ENCODE measurements at regions not wholly inside any gene's neighbourhood (a gene's known extent, or its start where the extent isn't known, plus 50 kb on each side); places are given as distances from the start of the nearest gene placed in this dataset.
A peak's percentile ranks its signal among the peaks of the same experiment; 100 is the strongest.

- DNase-seq (ENCODE audit: low spot score) = no peak
Observed at GRCh38 chr12:126668961-126669360, 1598.0 kb upstream of the TMEM132C start.

GRCh38 chr12:126676434-126676833 is 1590.5 kb upstream of the TMEM132C start:
- DNase-seq (ENCODE audit: low spot score) = no peak

GRCh38 chr12:126681676-126682075 is 1585.3 kb upstream of the TMEM132C start:
- no peak for DNase-seq (ENCODE audit: low spot score)

DNA sequence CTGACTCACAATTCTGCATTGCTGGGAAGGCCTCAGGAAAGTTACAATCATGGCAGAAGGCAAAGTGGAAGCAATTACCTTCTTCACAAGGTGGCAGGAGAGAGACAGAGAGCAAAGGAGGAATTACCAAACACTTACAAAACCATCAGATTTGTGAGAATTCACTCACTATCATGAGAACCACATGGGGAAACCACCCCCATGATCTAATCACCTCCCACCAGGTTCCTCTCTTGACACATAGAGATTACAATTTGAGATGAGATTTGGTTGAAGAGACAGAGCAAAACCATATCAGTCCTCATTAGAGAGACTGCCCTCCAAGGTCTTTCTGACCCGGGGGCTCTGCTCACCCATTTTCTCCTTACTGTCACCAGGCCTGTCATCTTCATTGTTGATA is 1582.3 kb upstream of the TMEM132C start:
- no peak for DNase-seq (ENCODE audit: low spot score)

GRCh38 chr12:126685636-126686035 is 1581.3 kb upstream of the TMEM132C start:
- DNase-seq (ENCODE audit: low spot score) = no peak

DNA sequence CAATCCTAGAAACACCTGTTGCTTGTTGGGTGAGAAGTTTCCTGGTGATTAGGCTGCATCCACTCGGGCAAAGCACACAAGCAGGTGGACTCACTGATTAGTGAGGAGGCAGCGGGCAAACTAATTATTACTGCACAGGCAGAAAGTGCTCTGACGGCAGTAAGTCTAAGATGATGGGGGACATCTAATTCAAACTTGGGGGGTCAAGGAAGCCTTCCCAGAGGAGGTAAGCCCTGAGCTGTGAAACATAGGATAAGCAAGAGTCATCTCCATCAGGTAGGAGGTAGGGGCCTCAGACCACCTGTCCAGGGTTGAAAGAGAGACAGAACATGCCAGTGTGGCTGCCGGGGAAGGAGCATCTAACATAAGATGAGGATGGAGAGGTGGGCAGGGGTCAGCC is 1578.4 kb upstream of the TMEM132C start:
- no peak for DNase-seq (ENCODE audit: low spot score)

DNA sequence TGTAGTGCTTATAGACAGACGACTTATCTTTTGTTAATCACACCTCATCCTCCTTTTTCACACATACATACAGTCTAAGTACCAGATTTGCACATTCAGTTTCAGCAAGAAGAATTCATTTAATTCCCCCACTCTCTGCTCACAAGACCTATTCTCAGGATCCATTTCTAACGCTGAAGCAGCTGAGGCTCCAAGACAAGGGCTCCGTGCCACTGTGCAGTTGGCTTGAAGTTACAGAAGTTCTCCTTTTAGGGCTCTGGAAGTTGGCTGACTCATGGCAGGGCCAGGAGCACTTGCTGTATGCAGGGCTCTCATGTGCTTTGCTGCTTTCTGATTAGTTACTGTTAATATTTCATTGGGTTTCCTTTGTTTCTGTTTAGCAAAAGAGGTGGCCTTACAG is 1566.9 kb upstream of the TMEM132C start:
- no peak for DNase-seq (ENCODE audit: low spot score)

- DNase-seq (ENCODE audit: low spot score) = no peak
Observed at GRCh38 chr12:126704609-126705008, 1562.4 kb upstream of the TMEM132C start.

DNA sequence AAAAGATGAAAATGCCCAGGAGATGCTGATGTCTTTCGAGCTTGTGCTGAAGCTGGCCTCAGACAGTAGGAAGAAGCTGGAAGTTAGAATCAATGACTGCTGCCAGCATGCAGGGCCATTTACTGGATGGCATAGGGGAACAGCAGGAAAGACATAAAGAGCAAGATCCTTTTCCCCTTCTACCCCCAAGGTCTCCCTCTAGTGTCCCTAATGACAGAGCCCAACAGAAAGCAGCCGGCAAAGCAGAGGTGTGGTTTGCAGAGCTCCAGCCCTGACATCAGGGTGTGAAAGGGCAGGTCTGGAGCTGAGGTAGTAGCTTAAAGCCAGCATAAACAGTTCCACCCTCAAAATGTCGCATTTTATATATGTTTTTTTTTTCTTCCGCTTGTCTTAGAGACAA is 1560.7 kb upstream of the TMEM132C start:
- DNase-seq (ENCODE audit: low spot score) = no peak

DNA sequence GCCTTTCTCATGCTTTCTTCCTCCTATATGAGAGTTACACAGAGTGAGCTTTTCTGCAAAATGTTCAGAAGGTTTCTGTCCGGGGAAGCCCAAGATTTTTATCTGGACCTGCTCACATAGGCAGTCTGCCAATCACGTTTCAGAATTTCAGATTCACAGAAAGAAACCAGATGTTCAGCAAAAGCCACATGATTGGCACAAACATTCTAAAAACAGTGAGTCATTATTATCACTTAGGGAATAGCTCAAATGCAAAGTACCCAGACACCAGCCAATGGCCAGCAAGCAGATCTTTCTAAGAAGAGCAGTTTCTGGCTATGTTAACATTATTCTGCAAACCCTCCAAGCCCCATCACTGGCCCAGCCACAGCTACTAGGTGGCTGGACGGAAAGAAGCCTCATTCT is 1558.5 kb upstream of the TMEM132C start:
- peak; percentile 2 for DNase-seq (ENCODE audit: low spot score)

DNA sequence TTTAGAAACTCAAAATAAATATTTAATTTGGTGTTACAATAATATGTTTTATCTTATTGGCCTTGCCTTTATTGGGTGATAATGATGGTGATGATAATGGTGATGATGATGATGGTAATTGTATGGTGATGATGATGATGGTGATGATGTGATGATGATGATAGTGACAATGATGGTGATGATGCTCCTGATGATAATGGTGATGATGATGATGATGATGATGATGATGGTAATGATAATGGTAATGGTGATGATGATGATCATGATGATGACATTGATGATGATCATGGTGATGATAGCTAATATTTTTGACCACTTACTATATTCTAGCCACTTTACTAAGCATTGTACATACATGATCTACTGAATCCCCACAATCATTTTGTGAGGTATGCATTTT is 1548.6 kb upstream of the TMEM132C start:
- DNase-seq (ENCODE audit: low spot score) = no peak

- no peak for DNase-seq (ENCODE audit: low spot score)
Observed at GRCh38 chr12:126719912-126720705, 1546.9 kb upstream of the TMEM132C start.

- no peak for DNase-seq (ENCODE audit: low spot score)
Observed at GRCh38 chr12:126726481-126727217, 1540.3 kb upstream of the TMEM132C start.

DNA sequence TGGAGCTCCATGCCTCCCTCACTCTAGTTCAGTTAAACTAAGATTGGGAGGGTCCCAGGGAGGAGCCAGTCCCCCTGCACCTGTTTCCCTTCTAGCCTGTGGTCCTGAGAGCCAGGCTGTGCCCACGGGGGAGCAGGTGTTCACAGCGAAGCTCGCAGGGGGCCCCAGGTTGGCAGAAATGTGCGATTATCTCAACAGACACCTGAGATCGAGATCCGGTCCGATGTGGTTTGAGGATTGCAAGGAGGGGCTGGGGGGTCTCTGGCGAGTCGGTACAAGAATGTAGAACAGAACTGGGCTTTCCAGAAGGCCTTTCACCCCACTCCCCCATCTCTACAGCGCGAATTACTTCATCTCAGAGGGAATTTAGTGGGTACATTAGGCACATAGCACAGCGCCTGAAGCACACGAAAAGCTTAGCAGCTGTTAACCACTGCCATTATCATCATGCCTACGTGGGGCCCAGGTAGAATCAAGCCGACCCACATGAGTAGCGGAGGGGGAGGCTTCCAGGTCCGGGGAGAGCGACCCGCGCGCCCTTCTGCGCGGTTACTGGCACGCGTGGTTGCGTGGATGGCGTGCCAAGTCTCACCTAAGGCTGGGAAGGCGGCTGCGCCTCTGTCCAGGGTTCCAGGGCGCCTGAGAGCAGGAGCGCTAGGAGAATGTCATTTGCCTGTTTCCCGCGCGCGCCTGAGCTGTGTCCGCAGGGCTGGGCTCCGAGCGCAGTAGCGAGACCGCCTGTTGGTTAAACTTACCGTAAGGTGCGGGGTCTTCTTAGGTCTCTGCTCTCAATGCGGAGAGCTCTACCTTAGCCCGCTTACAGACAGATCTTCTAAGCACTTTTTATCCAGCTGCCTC is 1539.5 kb upstream of the TMEM132C start:
- DNase-seq (ENCODE audit: low spot score) = no peak

DNA sequence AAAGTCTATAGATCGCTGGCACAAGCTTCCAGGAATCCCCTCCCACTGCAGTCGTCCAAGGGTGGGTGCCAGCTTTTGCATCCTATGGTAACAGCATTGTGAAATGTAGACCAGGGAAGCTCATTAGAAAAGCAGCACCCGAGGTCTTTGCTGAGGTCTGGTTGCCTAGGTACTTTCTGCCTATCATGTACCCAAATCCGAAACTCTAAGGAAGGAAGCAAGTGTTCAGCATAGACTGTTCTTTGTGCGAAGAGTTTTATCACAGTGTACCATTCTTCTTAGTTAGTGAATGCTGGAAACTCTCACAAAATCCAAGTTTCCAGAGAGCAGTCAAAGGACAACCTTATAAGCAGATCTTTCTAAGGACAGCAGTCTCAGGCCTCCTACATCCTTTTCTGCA is 1532.7 kb upstream of the TMEM132C start:
- DNase-seq (ENCODE audit: low spot score) = no peak

GRCh38 chr12:126734710-126735109 is 1532.3 kb upstream of the TMEM132C start:
- no peak for DNase-seq (ENCODE audit: low spot score)

DNA sequence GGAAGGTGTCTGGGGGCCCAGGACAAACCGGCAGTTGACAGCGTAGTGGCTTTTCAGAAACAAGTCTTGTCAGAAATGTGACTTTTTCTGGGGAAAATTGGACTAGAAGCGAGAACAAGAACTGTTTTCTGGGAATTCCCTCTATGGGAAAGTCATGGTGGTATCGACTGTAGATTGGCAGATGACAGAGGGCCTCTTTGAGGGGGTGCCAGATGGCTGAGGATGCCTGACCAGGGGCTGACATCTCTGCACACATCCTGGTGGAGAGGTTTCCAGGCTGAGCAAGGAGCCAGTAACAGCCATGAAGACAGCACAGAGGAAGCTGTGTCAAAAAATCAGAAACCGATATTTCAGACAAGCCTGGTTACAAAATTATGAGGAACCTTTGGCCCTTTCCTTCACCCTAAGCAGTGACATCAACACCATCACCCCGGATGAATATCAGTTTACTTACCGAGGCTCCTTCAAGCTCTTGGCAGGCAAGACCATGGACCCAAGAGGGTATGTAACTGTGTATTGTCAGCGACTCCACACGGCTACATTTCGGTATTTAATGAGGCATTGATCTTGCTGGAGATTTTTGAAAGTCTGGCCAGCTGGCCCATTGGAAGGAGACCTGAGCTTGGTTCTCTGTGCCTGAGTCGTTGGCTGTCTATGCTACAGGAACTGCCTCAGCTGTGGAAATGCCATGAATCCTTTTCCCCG is 1525.3 kb upstream of the TMEM132C start:
- DNase-seq (ENCODE audit: low spot score) = no peak

- DNase-seq (ENCODE audit: low spot score) = no peak
Observed at GRCh38 chr12:126742241-126742641, 1524.7 kb upstream of the TMEM132C start.

- DNase-seq (ENCODE audit: low spot score) = peak; percentile 1
Observed at GRCh38 chr12:126747530-126748149, 1519.3 kb upstream of the TMEM132C start.

DNA sequence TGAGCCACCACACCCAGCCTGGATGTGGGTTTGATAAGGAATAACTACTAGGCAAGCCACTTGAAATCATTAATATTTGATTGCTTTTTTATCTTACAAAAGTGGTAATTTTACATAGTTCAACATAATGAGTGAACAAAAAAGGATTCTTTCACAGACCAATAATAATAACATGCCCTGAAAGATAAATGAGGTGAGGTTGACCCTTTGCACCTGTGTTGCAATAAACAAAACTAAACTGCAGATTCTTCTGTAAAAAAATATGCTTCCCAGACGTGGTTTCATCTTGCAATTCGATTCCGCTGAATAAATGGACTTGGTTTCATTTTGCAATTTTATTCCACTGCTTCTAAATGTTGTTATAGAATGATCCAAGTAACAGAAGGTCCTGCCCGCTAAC is 1514.9 kb upstream of the TMEM132C start:
- DNase-seq (ENCODE audit: low spot score) = no peak

DNA sequence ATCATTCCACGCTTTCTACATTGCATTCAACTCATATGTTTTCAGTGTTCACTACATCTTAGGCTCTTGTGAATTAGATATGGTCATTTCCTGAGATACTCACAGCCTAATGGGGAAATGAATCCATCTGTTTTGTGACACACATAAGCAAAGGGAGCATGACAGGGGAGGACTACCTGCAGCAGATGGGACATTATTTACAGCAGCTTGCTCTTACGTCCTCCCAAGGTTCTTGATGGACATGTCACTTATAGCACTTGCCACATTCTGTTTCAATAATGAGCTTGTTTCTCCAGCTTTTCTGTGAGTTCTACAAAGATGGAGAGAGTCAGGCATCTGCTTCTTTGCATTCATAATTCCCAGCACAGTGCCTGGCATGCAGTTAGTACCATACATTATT is 1509.6 kb upstream of the TMEM132C start:
- DNase-seq (ENCODE audit: low spot score) = no peak
